ENCODE measurements at regions not wholly inside any gene's neighbourhood (a gene's known extent, or its start where the extent isn't known, plus 50 kb on each side); places are given as distances from the start of the nearest gene placed in this dataset.

DNA sequence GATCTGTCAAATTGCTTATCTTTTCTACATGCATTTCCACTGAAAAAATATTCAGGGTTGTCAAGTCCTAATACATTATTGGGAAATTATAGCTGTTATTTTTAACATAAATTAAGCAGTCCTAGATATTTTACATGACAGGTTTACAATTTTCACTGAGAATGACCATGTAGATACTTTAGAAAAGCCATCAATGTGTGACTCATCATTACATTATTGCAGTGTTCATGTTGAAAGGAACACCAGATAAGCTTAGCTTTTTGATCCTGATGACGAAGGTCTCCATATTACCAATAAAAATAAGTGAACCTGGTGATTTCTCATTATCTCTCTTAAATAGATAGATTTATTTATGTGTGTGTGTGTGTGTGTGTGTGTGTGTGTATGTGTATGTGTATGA is 529.5 kb upstream of the PCDH15 start:
- TF ChIP-seq POLR2A (IDR thresholded peaks at IDR 0.05) (no peak), EP300 (IDR thresholded peaks at IDR 0.05) (no peak)
- TF ChIP-seq, protein P1, sequence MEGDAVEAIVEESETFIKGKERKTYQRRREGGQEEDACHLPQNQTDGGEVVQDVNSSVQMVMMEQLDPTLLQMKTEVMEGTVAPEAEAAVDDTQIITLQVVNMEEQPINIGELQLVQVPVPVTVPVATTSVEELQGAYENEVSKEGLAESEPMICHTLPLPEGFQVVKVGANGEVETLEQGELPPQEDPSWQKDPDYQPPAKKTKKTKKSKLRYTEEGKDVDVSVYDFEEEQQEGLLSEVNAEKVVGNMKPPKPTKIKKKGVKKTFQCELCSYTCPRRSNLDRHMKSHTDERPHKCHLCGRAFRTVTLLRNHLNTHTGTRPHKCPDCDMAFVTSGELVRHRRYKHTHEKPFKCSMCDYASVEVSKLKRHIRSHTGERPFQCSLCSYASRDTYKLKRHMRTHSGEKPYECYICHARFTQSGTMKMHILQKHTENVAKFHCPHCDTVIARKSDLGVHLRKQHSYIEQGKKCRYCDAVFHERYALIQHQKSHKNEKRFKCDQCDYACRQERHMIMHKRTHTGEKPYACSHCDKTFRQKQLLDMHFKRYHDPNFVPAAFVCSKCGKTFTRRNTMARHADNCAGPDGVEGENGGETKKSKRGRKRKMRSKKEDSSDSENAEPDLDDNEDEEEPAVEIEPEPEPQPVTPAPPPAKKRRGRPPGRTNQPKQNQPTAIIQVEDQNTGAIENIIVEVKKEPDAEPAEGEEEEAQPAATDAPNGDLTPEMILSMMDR (IDR thresholded peaks at IDR 0.05) = no peak

All from tibial nerve (tissue), 4 donors.